ENCODE measurements at regions not wholly inside any gene's neighbourhood (a gene's known extent, or its start where the extent isn't known, plus 50 kb on each side); places are given as distances from the start of the nearest gene placed in this dataset.

DNA sequence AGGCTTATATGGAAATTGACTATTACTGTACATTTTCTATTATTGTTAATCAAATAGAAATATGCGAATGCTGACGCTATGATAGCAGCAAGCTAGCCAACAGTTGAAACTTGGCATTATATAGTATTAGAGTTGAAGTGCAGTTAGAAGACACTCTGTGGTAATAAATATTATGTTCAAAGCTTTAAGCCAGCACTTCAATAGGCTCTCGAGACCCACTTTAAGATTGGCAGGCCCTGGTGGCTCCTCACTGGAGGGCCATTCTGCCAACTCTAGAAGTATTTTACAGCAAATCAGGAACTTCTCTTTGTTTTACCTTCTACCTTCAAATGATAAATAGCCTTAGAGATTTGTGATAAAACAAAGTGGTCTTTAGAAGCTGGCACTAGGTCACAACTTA lies 2029.0 kb upstream of the WWC1 start:
- TF ChIP-seq POLR2AphosphoS5 (IDR thresholded peaks at IDR 0.05), result no peak
- TF ChIP-seq, protein P1, sequence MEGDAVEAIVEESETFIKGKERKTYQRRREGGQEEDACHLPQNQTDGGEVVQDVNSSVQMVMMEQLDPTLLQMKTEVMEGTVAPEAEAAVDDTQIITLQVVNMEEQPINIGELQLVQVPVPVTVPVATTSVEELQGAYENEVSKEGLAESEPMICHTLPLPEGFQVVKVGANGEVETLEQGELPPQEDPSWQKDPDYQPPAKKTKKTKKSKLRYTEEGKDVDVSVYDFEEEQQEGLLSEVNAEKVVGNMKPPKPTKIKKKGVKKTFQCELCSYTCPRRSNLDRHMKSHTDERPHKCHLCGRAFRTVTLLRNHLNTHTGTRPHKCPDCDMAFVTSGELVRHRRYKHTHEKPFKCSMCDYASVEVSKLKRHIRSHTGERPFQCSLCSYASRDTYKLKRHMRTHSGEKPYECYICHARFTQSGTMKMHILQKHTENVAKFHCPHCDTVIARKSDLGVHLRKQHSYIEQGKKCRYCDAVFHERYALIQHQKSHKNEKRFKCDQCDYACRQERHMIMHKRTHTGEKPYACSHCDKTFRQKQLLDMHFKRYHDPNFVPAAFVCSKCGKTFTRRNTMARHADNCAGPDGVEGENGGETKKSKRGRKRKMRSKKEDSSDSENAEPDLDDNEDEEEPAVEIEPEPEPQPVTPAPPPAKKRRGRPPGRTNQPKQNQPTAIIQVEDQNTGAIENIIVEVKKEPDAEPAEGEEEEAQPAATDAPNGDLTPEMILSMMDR (IDR thresholded peaks at IDR 0.05 in 8 of 11, conservative IDR thresholded peaks at IDR 0.05 in 3 of 11), result no peak
- TF ChIP-seq POLR2A (IDR thresholded peaks at IDR 0.05), result no peak
- peaks cover 0 to 27% (median 1%) of the 10 kb centered on the region in 8 donors for H3K9me3 ChIP-seq
- DNase-seq, result no peak
- H3K36me3 ChIP-seq, result no peaks in the 10 kb centered on the region
- intact Hi-C loops (cut with DNase I; ENCODE audit: low total_unique reads), result no loop called here
- H3K4me1 ChIP-seq, result no peaks in the 10 kb centered on the region
- H3K27ac ChIP-seq, result no peak overlapping the region
- no peak overlapping the region for H3K4me3 ChIP-seq
- WGBS, 5 donors, result 84 to 96% (median 90%) methylated on average over 3 of the region's 3 CpGs
- H3K27me3 ChIP-seq (replicated peaks in 1 of 7), result no peaks in the 10 kb centered on the region

DNA sequence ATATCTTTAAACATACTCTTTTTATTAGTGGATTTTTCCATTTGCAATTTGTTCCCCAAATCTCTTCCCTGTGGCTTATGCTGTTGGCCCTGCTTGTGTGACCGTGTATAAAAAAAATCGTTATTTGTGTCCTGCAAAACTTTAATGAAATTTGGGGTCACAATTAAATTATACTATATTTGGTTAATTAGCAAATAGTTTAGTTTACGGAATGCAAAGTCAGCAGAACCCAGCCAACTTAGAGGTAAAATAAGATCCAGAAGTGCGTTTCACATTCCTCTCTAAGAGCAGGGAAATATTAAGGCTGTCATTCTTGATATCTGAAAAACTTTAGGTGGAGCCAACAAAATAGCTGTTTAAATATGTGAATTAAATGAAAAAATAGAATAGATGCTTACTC lies 2023.5 kb upstream of the WWC1 start:
- TF ChIP-seq POLR2AphosphoS5 (IDR thresholded peaks at IDR 0.05), result no peak
- no peak for TF ChIP-seq POLR2A (IDR thresholded peaks at IDR 0.05)
- TF ChIP-seq, protein P1 (IDR thresholded peaks at IDR 0.05 in 8 of 11, conservative IDR thresholded peaks at IDR 0.05 in 3 of 11), result no peak
- intact Hi-C loops (cut with DNase I; ENCODE audit: low total_unique reads), result no loop called here
- no peak for DNase-seq
- no peak overlapping the region for H3K27ac ChIP-seq
- no peaks in the 10 kb centered on the region for H3K36me3 ChIP-seq
- no peaks in the 10 kb centered on the region for H3K4me1 ChIP-seq
- H3K27me3 ChIP-seq (replicated peaks in 1 of 7), result no peaks in the 10 kb centered on the region
- H3K4me3 ChIP-seq, result no peak overlapping the region
- WGBS, 5 donors, result 79 to 85% (median 83%) methylated on average over 4 of the region's 4 CpGs
- peaks cover 0 to 20% (median 0%) of the 10 kb centered on the region in 8 donors for H3K9me3 ChIP-seq

DNA sequence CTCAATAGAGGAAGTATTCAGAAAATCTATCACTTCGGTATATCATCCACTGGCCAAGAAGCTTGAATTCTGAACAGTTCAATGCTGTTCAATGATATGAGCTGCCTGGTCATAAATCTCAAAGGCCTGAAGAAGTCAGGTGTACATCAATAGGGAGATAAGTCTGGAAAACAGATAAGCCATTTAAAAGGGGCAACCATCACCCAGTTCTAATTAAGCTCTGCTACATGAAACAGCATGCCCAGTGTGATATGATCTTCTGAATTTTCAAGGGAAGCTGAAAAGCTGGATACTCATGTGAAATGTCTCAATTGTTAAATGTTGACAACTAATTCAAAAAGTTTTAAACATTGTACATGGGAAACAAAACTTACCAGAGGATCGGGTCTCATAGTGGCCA lies 2020.7 kb upstream of the WWC1 start:
- 84 to 91% (median 89%) methylated on average over 2 of the region's 2 CpGs for WGBS, 5 donors
- Histone ChIP-seq H3K36me3 (no peaks in the 10 kb centered on the region), H3K27ac (no peak overlapping the region), H3K4me3 (no peak overlapping the region), H3K4me1 (no peaks in the 10 kb centered on the region), H3K27me3 (replicated peaks in 1 of 7) (no peaks in the 10 kb centered on the region), H3K9me3 (peaks cover 0 to 16% (median 0%) of the 10 kb centered on the region in 8 donors)
- TF ChIP-seq POLR2AphosphoS5 (IDR thresholded peaks at IDR 0.05), result no peak
- TF ChIP-seq POLR2A (IDR thresholded peaks at IDR 0.05), result no peak
- TF ChIP-seq, protein P1 (IDR thresholded peaks at IDR 0.05 in 8 of 11, conservative IDR thresholded peaks at IDR 0.05 in 3 of 11), result no peak
- intact Hi-C loops (cut with DNase I; ENCODE audit: low total_unique reads), result no loop called here
- no peak for DNase-seq

DNA sequence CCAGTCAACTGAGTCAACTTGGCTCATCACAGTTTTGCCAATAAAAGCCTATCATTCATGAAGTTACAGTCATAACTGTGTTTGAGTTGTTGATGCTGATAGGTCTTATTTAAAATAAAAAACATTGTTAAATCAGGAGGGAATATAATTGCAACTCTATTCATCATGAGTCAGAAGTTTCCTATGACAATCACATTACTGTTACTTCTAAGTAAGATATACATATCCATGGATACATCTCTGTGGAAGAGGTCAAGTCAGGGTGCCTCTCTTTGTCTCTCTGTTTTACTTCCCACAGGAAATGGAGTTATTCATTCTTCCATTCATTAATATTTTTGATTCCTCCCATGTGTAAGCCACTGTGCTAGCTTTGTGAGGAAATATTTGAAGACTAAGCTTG lies 2015.4 kb upstream of the WWC1 start:
- H3K4me3 ChIP-seq, result no peak overlapping the region
- no peaks in the 10 kb centered on the region for H3K4me1 ChIP-seq
- intact Hi-C loops (cut with DNase I; ENCODE audit: low total_unique reads), result no loop called here
- no peak for TF ChIP-seq POLR2A (IDR thresholded peaks at IDR 0.05)
- TF ChIP-seq, protein P1 (IDR thresholded peaks at IDR 0.05 in 8 of 11, conservative IDR thresholded peaks at IDR 0.05 in 3 of 11), result no peak
- TF ChIP-seq POLR2AphosphoS5 (IDR thresholded peaks at IDR 0.05), result no peak
- no peak for DNase-seq
- H3K27me3 ChIP-seq (replicated peaks in 1 of 7), result no peaks in the 10 kb centered on the region
- H3K27ac ChIP-seq, result no peak overlapping the region
- H3K9me3 ChIP-seq, result peaks cover 0 to 18% (median 5%) of the 10 kb centered on the region in 8 donors
- no peaks in the 10 kb centered on the region for H3K36me3 ChIP-seq
